ENCODE measurements at regions not wholly inside any gene's neighbourhood (a gene's known extent, or its start where the extent isn't known, plus 50 kb on each side); places are given as distances from the start of the nearest gene placed in this dataset.
"Not testable (repeated sequence)": the region's sequence is repeated elsewhere in the genome, so short reads cannot be mapped to it uniquely, and the experiment has no call there.

- H3K4me1 Mint-ChIP-seq, result peaks cover 3% of the 10 kb centered on the region
- no peaks in the 10 kb centered on the region for H3K9me3 Mint-ChIP-seq (ENCODE audit: low read depth)
- CTCF ChIA-PET, result no interaction called here
- ATAC-seq (no peak), DNase-seq (no peak)
- no peak overlapping the region for H3K4me3 Mint-ChIP-seq
- H3K27ac Mint-ChIP-seq, result no peak overlapping the region
- no peaks in the 10 kb centered on the region for H3K36me3 Mint-ChIP-seq
- H3K27me3 Mint-ChIP-seq, result peaks cover 4% of the 10 kb centered on the region
Measured at GRCh38 chr4:72663828-72664227, 94.8 kb upstream of the ADAMTS3 start.

GRCh38 chr4:72661830-72662229, 92.8 kb upstream of the ADAMTS3 start:
- Mint-ChIP-seq H3K9me3 (ENCODE audit: low read depth) (no peaks in the 10 kb centered on the region), H3K4me1 (peaks cover 3% of the 10 kb centered on the region), H3K36me3 (no peaks in the 10 kb centered on the region), H3K27ac (no peak overlapping the region), H3K27me3 (peaks cover 4% of the 10 kb centered on the region), H3K4me3 (no peak overlapping the region)
- ATAC-seq (no peak), DNase-seq (no peak)
- CTCF ChIA-PET, result no interaction called here

DNA sequence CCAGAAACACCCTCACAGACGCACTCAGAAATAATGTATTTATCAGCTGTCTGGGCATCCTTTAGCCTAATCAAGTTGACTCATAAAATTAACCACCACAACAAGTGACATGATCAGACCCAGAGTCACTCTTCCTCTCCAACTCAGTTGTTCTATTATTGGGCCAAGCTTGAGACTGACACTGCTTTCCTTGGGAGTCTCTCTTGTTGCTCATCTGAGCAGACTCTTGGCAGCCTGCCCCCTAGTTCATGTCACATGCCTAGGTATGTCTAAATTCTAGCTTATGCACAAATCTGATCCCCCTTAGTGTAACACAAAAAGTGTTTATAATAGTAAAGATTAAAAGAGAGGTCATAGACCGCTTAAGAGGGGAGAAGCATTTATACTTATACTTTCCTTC, 72.6 kb upstream of the ADAMTS3 start:
- Mint-ChIP-seq H3K36me3 (no peaks in the 10 kb centered on the region), H3K4me1 (no peaks in the 10 kb centered on the region), H3K27ac (no peak overlapping the region), H3K9me3 (ENCODE audit: low read depth) (no peaks in the 10 kb centered on the region), H3K4me3 (no peak overlapping the region), H3K27me3 (no peaks in the 10 kb centered on the region)
- ATAC-seq (no peak), DNase-seq (no peak)
- CTCF ChIA-PET, result no interaction called here

DNA sequence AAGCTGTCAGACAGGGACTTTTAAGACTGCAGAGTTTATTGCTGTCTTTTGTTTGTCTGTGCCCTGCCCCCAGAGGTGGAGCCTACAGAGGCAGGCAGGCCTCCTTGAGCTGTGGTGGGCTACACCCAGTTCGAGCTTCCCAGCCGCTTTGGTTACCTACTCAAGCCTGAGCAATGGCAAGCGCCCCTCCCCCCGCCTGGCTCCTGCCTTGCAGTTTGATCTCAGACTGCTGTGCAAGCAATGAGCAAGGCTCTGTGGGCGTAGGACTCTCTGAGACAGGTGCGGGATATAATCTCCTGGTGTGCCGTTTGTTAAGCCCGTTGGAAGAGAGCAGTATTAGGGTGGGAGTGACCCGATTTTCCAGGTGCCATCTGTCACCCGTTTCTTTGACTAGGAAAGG, 67.8 kb upstream of the ADAMTS3 start:
- H3K27ac Mint-ChIP-seq; H3K4me3 Mint-ChIP-seq; H3K4me1 Mint-ChIP-seq; CTCF ChIA-PET; H3K9me3 Mint-ChIP-seq (ENCODE audit: low read depth); ATAC-seq; H3K27me3 Mint-ChIP-seq; DNase-seq; H3K36me3 Mint-ChIP-seq: not testable (repeated sequence)

DNA sequence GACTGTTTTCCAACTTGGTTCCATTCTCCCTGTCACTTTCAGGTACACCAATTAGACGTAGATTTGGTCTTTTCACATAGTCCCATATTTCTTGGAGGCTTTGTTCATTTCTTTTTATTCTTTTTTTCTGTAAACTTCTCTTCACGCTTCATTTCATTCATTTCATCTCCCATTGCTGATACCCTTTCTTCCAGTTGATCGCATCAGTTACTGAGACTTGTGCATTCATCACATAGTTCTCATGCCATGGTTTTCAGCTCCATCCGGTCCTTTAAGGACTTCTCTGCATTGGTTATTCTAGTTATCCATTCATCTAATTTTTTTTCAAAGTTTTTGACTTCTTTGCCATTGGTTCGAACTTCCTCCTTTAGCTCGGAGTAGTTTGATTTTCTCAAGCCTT, 66.9 kb upstream of the ADAMTS3 start:
- H3K4me1 Mint-ChIP-seq; CTCF ChIA-PET; H3K27ac Mint-ChIP-seq; DNase-seq; H3K27me3 Mint-ChIP-seq; H3K4me3 Mint-ChIP-seq; H3K9me3 Mint-ChIP-seq (ENCODE audit: low read depth); H3K36me3 Mint-ChIP-seq; ATAC-seq: not testable (repeated sequence)

DNA sequence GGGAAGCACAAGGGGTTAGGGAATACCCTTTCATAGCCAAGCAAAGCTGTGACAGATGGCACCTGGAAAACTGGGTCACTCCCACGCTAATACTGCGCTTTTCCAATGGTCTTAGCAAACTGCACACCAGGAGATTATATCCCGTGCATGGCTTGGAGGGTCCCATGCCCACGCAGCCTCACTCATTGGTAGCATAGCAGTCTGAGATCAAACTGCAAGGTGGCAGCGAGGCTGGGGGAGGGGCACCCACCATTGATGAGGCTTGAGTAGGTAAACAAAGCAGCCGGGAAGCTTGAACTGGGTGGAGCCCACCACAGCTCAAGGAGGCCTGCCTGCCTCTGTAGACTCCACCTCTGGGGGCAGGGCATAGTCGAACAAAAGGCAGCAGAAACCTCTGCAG, 63.2 kb upstream of the ADAMTS3 start:
- H3K27me3 Mint-ChIP-seq; DNase-seq; CTCF ChIA-PET; H3K4me3 Mint-ChIP-seq; H3K9me3 Mint-ChIP-seq (ENCODE audit: low read depth); H3K27ac Mint-ChIP-seq; H3K36me3 Mint-ChIP-seq; H3K4me1 Mint-ChIP-seq; ATAC-seq: not testable (repeated sequence)

- CTCF ChIA-PET, result no interaction called here
- no peaks in the 10 kb centered on the region for H3K4me1 Mint-ChIP-seq
- no peaks in the 10 kb centered on the region for H3K27me3 Mint-ChIP-seq
- no peaks in the 10 kb centered on the region for H3K36me3 Mint-ChIP-seq
- H3K27ac Mint-ChIP-seq, result no peak overlapping the region
- ATAC-seq (no peak), DNase-seq (no peak)
- no peak overlapping the region for H3K4me3 Mint-ChIP-seq
- peaks cover 2% of the 10 kb centered on the region for H3K9me3 Mint-ChIP-seq (ENCODE audit: low read depth)
Measured at GRCh38 chr4:72631296-72631695, 62.3 kb upstream of the ADAMTS3 start.

GRCh38 chr4:72629540-72629939, 60.5 kb upstream of the ADAMTS3 start:
- H3K4me1 Mint-ChIP-seq, result no peaks in the 10 kb centered on the region
- no peaks in the 10 kb centered on the region for H3K9me3 Mint-ChIP-seq (ENCODE audit: low read depth)
- no peaks in the 10 kb centered on the region for H3K36me3 Mint-ChIP-seq
- no peak overlapping the region for H3K27ac Mint-ChIP-seq
- DNase-seq (no peak), ATAC-seq (no peak)
- no peak overlapping the region for H3K4me3 Mint-ChIP-seq
- CTCF ChIA-PET, result no interaction called here
- no peaks in the 10 kb centered on the region for H3K27me3 Mint-ChIP-seq

DNA sequence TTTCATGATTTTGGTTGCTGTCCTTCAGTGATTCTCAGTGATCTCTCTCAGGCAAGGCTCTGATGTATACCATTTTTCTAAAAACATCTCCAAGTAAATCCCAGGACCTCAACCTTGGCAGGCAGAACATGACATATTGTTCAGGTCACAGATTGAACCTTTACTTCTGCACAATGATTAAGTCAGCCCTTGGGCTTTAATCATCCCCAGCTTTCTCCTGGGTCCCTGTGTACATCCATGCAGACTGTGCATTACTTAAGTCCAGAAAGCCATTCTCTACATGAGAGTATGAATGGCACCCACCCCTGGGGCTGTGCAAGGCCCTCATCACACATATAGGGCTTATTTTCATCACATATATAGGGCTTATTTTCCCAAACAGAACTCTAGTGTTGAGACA, 58.7 kb upstream of the ADAMTS3 start:
- CTCF ChIA-PET, result no interaction called here
- ATAC-seq (no peak), DNase-seq (no peak)
- Mint-ChIP-seq H3K36me3 (no peaks in the 10 kb centered on the region), H3K27me3 (no peaks in the 10 kb centered on the region), H3K4me1 (no peaks in the 10 kb centered on the region), H3K27ac (no peak overlapping the region), H3K4me3 (no peak overlapping the region), H3K9me3 (ENCODE audit: low read depth) (no peaks in the 10 kb centered on the region)

All from activated CD8-positive, alpha-beta memory T cell treated with anti-CD3 and anti-CD28 coated beads, Interleukin-2, amount 10 ng/mL, durations not matched to agents 7 days and 5 days (primary cell).